GM19035 (cell line): ENCODE measurements at regions not wholly inside any gene's neighbourhood (a gene's known extent, or its start where the extent isn't known, plus 50 kb on each side); places are given as distances from the start of the nearest gene placed in this dataset.
"Not testable (repeated sequence)": the region's sequence is repeated elsewhere in the genome, so short reads cannot be mapped to it uniquely, and the experiment has no call there.

Source experiments
- ATAC-seq: cut with Tn5 transposase; IDR thresholded peaks from one replicate; pipeline ENCODE4 v1.9.1; 2021; ENCODE audit not compliant: unreplicated experiment

DNA sequence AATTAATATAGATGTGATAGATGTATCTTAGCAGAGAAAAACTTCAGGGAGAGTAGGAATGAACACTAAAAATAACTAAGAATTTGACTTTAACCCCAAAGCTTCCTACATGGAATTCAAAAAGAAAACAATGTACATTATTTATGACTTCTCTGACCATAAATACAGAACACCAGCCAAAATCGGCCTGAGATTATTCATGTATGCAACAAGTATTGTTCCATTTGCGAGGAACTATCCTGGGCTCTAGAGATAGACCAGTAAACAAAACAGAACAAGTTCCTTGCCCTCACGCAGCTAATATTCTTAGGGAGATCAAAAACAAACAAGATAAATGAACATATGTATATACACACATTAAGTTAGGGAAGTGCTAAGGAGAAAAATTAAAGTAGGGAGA lies 432.3 kb upstream of the SOX5 start:
- ATAC-seq = no peak

DNA sequence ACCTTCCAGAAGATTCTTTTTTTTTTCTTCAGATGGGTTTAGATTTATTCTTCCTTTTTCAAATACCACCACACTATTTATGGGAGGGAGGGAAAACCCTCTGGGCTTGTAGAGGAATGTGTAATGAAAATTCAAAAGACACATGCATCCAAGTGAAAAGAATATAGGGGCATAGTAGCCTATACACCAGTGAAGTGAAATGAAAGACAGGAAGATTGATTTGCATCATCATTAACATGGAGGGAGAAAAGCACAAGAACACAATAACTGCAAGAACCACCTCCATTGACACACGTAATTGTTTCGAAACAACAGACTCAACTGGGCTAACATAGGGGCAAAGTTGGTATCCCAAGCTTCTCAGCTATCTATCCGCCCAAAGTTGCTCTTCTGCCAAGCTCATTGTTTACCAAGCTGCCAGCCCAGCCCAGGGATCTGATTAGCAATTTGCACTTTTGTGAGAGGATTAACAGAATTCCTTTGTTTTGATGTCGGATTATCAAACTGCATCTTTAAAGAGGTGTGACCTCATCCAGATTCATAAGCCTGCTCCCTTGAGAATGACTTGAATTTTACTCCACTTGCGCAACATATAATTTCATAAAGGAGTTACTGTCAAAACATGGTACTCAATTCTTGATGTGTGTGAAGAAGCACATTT lies 430.5 kb upstream of the SOX5 start:
- ATAC-seq = no peak

DNA sequence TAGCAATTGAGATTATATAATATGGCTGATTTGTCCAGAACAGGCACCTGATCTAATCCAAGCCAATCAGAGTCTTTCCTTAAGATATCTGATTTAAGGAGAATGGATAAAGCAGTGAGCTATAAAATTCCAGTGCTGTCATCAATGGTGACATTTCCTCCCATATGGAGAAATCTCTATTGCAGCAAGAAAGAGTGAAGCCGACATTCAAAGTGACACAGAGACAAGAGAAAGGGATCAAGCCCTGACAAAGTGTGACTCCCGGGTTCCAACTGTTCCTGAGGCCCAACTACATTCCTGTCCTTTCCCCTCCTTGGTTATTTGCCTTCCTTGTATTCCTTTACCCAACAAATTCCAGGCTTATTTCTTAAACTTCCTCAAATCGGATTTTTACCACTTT lies 430.0 kb upstream of the SOX5 start:
- ATAC-seq = no peak

DNA sequence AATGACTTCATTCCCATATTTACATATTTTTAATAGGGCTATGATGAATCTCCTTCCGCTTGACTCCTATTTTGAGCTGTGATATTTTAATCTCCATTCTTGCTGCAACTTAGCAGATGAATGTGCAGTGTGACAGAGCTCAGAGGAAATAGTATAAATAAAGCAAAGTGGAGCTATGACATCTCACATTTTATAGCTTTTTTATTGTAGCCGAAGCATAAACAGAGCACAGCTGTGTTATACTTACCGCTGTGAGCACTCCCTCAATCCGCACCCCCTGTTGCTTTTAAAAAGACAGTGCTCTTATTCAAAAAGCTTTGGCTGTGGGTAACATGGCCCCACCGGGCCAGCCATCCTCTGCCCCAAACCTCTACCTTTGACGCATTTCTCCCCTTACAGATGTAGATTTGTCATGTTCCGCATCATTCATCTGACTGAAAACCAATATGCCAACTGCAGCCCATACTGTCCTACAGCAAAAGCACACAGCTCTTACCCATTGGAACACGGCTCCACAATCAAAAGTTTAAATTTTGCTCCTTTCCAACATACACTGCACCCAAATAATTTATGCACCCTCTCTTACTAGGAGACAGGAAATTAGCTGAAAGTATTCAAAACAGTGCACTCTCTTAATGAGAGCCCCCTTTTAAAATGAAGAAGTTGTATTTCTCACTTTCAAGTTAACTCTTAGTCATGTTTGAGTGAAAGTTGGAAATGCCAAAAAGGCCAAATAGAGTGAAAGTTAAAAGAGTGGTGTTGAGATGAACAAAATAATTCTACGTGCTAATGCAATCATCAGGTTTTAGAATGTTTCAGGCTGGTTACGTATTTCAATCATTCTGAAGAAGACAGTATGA lies 429.3 kb upstream of the SOX5 start:
- no peak for ATAC-seq

DNA sequence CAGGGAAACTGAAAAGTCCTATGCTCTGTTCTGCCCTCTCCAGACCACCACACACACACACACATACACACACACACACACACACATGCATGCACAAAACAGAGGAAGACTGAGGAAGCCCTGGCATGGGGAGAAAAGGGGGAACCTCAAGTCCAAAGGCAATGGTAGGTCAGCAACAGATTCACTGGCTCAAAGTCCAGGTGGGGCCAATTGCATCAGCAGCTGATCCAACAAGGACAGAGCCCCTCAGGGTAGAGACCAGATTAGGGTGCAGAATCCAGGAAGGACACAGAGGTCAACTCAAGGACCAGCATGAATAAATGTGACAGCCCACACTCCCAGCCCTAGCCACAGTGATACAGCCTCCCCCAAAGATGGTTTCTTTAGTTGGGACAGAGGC lies 425.0 kb upstream of the SOX5 start:
- ATAC-seq = no peak

DNA sequence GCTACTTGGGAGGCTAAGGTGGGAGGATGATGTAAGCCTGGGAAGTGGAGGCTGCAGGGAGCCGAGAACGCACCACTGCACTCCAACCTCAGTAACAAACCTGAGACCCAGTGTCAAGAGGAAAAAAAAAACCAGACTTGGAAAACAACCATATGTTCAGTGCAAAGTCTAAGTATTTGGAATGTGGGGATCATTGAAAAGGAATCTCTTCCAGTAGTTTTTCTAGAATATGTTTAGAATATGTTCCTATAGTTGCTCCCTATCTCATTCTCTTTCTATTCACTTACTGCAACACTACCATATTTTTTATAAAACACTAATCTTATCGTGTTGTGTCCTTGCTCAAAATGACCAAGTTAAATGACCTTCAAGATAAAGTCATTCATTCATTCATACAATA lies 423.5 kb upstream of the SOX5 start:
- ATAC-seq = no peak

DNA sequence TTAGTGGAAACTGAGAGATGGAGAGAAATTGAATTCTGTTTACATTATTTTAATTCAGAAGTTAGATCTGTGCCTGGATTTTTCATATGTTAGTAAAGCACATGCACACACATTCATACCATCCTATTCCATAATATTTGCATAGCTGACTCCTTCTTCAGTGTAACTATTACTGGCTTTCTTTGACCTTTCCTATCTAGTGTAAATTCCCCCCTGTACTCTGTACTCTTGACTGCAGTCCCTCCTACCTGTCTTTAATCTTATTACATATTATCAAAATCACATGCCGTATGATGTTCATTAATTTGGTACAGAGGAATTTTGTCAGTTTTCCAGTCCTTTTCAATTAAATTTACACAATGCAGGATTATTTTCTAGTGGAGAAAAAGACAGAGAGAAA lies 417.0 kb upstream of the SOX5 start:
- no peak for ATAC-seq

DNA sequence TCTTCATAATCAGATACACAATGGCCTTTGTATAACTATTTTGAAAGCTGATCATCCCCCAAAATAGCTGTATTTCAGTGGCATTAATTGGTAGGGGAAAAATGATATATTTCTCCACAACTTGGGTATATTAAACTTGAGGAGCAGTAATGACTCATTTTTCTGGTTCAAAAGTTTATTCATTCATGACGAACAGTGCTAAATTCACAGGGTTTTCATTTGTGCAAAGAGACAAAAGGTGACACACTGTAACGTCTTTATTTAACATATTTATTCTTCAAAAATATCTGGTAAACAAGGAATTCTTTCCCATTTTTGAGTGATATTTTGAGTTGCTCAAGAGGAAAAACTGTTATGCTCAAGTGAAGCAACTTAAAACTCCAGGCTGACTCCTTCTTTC lies 415.5 kb upstream of the SOX5 start:
- ATAC-seq = no peak

DNA sequence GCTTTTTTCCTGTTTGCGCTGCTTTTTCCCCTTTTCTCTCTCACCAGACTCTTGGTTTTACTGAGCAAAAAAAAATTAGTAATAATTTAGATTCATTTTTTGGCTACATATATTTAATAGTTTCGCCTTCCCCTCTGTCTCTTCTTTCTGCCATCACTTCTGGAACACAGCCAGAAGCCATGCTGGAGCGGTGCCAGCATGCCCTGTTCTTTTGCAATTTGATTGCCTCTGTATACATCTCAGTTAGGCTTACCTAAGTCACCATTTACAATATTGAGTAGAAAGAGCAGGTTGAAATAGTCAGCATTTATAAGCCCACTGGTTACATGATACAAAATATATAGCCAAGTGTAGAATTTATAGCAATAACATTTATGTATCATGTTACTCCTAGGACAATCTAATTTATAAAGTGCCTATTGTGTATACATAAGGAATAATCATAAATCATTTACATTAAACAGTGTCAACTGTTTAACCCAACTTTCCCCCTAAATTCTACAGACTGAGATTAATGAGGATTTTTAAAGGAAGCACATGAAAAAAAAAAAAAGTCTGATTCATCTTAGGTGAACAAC lies 413.8 kb upstream of the SOX5 start:
- ATAC-seq = no peak

DNA sequence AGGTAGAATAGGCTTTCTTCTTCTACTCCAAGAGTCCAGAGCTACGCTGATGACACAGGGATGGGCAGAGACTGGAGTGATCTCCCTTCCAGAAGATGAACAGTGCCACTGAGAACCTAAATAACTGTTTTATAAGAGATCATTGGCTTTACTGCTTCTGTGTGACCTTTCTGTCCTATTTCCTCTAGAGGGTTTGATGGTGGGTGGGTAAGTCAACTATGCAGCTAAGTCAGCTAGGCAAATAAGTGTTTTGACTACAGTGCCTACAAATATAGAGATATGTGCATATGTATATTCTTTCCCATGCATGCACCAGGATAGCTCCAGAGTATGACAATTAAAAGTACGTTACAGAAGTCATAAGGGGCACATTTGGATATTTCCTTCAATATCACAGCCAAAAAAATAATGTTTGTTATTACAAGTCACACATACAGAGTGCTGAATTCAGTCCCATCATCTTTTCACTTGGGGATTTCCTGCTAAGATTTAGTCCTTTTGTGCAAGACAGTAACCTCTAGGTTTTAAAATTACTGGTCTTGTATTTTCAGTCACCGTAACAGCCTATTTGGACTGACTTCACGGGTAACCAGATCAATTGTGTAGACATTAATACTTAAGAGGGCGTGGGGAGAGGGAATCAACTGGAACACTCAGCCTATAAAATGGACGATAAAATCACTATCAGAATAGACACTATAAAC lies 412.6 kb upstream of the SOX5 start:
- no peak for ATAC-seq

DNA sequence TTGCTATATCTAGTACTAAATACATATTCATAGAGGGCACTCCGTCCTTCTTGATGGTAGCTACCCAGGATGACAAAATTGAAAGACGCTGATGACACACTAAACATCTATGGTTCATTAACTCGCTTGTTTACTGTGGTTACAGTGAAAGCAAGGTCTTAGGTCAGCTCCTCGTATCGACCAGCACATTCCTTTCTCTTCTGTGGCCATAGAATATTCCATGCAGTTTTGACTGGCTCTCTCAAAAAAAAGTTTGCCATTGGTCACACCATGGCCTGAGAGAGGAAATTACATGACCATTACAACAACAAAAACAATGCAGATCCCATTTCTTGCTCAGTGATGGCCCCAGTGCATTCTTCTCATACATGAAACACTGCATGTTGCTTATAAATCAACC lies 411.4 kb upstream of the SOX5 start:
- ATAC-seq = peak; percentile 79

DNA sequence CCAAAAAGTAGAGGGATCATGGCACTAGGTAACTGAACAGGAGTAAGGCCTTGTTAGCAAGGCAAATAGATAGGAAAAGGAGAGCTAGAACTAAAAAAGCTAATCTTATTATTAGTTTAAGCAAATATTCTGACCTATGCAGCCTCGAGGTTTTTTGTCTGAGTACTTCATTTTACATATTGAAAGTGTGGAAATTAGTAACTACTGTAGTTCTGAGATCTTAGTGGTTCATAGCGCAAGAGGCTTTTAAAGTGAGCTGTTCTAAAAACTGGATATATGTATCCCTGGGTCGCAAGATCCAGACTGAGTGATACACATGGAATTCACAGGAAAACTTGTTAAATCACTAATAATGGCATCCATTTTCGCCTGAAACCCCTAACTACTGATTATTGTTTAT lies 411.0 kb upstream of the SOX5 start:
- ATAC-seq = peak; percentile 48

DNA sequence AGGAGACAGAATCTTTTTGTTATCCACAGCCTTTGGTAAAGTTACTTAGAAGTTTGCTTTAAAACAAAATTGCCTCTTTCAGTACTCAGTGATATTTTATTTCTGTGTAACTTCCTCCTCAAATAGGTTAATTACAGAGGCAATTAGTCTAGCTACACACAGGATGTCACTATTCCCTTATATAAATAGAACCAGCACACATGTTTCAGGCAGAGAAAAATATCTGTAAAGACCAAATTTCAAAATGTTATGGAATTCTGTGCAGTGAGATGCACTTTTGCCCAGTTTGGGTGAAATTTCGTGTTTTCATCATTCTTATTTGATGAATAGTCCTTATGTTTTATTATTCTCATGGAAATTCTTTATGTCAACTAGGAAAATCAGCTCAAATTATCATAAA lies 410.6 kb upstream of the SOX5 start:
- ATAC-seq = no peak

DNA sequence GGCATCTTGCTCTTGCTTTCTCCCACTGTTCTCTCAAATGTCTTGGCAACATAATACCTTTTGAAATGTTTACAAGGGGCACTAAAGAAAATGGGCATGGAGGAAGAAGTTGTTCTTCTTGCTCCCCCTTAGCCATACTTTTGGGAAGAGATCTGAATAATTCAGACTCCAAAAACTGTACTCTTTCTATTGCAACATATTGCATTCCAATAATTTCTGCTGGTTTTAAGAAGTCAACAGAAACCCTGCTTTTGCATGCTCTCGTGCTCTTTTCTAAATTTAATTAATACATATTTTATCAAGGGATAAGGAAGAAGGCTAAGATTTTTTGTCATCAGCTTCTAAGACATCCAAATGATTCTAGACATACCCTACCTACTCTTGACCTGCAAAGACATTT lies 409.9 kb upstream of the SOX5 start:
- ATAC-seq = no peak

DNA sequence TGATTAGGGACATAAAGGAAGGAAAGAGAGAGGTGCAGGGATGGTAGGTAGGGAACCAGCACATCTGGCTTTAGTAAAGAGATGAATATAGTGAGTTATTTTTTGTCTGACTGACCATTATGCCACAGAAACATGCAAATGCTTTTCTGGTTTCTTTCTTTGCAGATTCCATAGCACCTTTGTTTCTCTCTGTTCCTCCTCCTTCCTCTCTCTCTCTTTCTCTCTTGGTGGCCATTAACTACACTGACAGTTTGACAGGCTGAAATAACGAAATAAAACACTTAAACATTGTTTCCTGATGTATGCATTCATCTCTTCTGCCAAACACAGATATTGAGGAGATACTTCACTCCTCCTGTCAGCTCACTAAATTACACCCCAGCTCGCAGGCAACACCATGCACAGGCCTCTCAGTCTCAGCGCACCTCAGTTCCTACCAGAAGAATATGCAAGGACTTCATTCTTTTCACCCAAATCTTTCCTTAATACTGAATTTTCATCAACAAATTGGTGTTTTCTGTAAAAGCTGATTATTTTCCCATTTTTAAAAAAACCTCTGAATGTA lies 406.9 kb upstream of the SOX5 start:
- ATAC-seq = peak; percentile 49

DNA sequence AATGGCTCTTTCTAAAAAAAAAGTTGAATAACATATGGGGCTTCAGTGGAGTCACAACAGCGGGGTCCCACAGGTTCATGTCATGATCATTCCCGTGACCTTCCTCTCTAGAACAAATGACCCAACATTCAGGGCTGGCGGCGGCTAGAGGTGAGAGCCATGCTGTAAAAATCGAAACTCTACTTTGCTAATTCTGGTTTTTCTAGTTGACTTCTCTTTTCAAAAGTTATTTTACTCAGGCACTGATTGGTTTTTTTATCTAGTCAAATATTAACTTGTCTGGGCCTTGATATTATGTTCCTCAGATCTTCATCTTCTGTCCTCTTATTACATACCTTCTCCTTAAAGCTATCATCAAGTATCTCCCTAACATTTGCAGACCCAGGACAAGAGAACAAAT lies 402.9 kb upstream of the SOX5 start:
- ATAC-seq = no peak

DNA sequence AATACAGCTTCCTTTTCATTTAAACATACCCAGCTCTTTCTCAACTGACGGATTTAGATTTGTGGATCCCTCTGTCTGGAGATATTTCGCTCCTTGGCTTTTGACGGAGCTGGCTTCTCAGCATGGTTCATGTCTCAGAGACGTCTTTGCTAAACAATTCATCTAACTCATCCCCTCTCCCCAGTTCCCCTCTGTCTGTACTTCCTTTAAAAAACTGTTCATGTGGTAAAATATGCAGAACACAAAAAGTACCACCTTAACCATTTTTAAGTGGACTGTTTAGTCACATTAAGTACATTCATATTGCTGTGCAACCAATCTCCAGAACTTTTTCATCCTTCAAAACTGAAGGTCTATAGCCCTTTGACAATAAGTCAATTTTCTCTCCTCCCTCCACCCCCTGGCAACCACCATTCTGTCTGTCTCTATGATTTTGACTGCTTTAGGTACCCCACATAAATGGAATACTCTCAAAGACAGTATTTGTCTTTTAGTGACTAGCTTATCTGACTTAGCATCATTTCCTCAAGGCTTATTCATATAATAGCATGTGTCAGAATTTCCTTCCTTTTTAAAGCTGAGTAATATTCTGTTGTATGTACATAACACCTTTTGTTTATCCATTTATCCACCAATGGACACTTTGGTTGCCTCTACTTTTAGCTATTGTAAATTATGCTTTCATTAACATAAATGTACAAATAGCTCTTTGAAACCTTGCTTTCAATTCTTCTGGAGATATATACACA lies 399.8 kb upstream of the SOX5 start:
- ATAC-seq = no peak

DNA sequence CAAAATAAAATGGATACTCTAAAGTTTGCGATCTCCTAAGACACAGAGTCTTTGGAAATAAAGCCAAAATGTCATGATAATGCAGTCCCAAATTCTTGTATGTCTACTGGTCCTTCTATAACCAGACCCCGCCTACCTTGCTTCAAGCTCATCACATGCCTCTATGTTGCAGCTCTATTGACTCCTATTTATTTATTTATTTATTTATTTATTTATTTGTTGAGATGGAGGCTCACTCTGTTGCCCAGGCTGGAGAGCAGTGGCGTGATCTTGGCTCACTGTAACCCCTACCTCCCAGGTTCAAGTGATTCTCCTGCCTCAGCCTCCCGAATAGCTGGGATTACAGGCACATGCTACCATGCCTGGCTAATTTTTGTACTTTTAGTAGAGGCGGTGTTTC lies 398.7 kb upstream of the SOX5 start:
- ATAC-seq = not testable (repeated sequence)

DNA sequence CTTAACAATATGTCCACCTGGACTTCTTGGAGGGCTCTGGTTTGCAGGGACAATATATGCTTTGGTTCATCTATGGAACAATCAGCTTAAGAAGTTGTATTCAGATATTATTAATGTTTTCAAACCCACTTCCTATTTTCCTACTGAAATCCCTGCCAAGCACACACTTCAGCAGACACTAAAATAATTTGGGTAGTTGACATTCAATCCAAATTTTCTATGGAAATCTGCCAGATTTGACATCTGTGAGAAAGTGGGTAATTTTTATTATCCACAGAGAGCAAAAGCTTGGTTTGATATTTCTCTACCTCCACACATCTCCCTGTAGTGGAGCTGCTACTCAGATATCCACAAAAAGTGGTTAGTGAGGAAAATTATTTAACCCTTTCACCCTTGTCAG lies 378.8 kb upstream of the SOX5 start:
- ATAC-seq = no peak

DNA sequence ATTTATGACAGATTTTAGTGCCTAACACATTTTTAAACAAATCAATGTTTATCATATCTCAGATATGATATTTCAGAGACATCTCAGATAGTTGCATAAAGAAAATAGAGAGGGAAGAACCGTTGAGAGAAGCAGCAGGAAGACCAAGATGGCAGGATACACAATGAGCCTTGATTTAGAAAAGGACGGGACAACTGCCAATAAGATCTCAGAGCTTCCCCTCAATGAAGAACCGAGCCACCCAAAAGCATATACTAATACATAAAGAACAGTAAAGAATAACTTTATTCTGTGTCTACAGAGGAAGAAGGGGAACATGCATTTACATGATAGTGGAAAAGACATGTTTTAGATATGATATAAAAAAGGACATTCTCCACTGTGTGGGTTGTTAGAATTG lies 375.9 kb upstream of the SOX5 start:
- ATAC-seq = no peak
